NCI-H2029 (cell line): ENCODE measurements at regions not wholly inside any gene's neighbourhood (a gene's known extent, or its start where the extent isn't known, plus 50 kb on each side); places are given as distances from the start of the nearest gene placed in this dataset.
"Not testable (repeated sequence)": the region's sequence is repeated elsewhere in the genome, so short reads cannot be mapped to it uniquely, and the experiment has no call there.

Experiments
- DNase-seq: peaks from one replicate; lab custom pipeline; 2025; lab: John Stamatoyannopoulos, UW

DNA sequence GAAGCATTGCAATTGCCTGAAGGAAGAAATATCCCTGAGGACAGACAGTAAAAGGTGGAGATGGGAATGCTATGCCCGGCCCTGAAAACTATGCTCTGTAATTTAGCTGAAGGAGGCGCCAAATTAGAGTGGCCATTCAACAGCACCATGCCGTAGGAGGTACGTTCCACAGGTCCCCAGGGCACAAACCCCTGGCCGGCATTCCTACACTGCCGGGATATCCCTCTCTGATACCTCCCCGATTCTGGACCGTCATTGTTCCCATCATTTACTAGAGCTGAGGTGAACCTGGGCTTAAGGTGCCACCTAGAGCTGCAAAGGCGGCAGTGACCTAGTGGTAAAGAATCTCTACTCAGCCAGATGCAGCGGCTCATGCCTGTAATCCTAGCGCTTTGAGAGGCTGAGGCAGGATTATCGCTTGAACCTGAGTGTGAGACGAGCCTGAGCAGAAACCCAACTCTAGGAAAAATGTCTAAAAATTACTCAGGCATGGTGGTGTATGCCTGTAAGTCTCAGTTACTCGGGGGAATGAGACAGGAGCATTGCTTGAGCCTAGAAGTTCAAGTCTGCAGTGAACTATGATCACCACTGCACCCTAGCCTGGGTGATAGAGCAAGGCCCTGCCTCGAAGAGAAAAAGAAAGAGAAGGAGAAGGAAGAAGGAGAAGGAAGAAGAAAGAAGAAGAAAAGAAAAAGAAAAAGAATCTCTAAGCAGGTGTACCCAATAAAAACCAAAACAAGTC is 53.0 kb upstream of the TNKS2 start:
- no peak for DNase-seq

DNA sequence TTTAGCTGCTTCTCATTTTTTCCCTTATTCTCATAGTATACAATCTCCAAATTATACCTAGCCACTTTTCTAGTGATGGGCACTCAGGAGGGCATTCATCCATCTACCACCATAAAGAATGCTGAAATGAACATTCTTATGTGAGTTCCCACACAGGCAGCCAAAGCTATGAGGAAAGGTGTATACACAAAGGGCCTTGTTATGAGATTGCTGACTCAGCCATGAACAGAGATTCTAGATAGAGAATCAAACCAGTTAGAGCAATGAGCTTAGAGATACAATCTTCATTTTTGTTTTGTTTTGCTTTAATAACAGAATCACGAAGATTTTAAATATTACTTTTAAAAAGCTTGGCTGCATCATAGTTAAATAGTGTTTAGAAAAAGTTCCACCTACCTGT is 54.8 kb upstream of the TNKS2 start:
- DNase-seq: no peak

GRCh38 chr10:91742229-91742628 is 56.0 kb upstream of the TNKS2 start:
- no peak for DNase-seq

DNA sequence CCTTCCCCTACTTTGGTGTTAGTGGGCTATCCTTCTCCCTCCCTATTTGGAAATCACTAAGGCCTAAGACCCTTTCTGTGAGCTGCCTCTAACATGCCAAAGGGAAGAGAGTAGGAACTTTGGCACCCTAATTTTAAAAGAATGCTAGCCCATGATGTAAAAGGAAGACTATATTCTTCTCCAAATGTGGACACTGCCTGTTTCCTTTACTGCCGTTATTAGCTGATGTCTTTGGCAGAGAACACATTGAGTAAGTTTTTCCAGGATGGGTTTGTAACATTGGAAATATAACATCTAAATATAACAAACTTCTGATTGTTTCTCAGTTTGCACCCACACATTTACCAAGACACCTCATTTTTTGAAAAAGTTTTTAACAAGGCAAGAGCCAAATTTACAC is 56.9 kb upstream of the TNKS2 start:
- no peak for DNase-seq

DNA sequence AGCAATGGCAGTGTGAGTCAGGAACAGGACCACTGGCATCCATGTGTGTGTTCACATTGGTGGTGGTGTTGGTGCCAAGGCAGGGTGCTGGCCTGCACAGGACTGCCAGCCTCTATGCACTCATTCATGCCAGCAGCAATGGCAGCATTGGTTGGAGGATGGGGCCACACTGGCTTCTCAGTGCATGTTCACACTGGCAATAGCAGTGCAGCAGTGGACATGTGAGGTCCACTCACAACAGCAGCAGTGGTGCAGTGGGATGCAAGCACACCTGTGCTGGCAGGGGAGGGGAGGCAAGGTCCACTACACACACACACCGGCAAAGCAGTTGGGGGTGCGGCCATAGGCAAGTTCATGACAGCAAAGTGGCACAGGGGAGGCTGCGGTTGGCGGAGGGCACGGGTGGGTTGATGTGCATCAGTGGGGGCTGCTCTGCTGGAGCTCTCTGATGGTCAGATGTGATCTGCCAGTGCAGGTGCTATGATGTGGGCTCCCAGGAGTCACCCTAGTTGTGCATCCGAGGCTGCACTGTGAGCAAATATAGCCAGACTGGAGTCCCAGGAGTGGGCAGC is 57.8 kb upstream of the TNKS2 start:
- DNase-seq: no peak

DNA sequence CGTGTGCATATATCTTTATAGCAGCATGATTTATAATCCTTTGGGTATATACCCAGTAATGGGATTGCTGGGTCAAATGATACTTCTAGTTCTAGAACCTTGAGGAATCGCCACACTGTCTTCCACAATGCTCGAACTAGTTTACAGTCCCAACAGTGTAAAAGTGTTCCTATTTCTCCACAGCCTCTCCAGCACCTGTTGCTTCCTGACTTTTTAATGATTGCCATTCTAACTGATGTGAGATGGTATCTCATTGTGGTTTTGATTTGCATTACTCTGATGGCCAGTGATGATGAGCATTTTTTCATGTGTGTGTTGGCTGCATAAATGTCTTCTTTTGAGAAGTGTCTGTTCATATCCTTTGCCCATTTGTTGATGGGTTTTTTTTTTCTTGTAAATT is 66.0 kb upstream of the TNKS2 start:
- not testable (repeated sequence) for DNase-seq

DNA sequence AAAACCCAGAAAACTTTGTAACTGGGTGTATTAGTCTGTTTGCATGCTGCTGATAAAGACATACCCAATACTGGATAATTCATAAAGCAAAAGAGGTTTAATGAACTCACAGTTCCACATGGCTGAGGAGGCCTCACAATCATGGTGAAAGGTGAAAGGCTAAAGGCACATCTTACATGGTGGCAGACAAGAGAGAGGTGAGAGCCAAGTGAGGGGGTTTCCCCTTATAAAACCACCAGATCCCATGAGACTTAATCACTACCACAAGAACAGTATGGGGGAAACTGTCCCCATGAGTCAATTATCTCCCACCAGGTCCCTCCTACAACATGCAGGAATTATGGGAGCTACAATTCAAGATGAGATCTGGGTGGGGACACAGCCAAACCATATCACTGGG is 68.9 kb upstream of the TNKS2 start:
- DNase-seq: not testable (repeated sequence)

GRCh38 chr10:91726355-91726754 is 71.9 kb upstream of the TNKS2 start:
- DNase-seq: no peak

- no peak for DNase-seq
Observed at GRCh38 chr10:91724933-91725332, 73.3 kb upstream of the TNKS2 start.

GRCh38 chr10:91713461-91714072 is 80.7 kb upstream of the PPP1R3C start:
- no peak for DNase-seq

DNA sequence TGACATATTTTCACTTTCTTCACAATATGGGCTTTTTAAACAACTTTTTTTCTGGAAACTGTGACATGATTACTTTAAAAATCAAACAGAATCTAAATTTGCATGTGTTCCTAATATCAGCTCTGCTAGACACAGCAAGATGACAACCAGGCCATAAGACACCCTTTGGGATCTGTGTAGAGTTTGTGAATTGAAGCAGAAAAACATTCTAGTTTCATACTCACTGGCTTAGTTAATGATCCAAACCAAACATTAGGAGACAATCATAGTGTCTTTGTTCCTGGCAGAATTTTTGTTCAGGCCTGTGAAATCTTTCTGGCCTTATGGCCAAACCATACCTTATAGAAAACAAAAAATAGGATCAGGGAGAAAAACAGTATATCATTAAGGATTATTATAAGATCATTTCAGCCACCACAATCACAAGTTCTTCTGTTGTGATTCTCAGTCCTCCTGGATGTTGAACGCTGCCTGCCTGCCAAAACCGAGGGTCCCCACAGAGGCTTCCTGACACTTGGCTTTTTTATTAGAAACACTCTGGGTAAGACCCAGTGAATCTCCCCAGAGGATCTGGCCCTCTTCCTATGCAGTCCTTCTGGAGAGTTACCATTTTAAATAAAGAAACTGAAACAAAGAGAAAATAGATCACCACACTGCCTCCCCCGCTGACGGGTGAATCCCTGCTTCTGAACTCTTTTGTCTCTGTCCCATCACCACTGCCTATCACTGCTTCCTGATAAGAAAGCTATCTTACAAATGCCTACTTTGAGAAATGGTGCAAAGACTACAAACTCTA is 79.2 kb upstream of the PPP1R3C start:
- DNase-seq: no peak

DNA sequence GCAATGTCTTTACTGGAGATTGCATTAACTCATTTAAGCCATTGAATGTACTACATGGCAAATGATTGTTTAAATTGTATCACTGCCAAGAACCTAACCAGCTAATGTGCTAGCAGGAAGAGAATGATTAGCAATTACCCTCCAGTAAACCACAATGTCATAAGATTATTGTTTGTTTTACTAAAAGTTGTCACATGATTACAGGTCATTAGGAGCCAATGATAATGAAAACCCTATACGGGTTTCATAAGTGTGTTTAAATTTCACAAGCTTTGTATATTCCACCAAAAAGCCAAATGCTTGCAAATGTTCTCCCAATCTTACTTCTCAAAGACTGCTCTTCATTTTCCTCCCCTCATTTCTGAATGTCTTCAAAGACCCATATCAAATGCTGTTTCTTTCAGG is 76.5 kb upstream of the PPP1R3C start:
- peak; percentile 61 for DNase-seq

- DNase-seq: no peak
Observed at GRCh38 chr10:91708174-91708861, 75.4 kb upstream of the PPP1R3C start.

DNA sequence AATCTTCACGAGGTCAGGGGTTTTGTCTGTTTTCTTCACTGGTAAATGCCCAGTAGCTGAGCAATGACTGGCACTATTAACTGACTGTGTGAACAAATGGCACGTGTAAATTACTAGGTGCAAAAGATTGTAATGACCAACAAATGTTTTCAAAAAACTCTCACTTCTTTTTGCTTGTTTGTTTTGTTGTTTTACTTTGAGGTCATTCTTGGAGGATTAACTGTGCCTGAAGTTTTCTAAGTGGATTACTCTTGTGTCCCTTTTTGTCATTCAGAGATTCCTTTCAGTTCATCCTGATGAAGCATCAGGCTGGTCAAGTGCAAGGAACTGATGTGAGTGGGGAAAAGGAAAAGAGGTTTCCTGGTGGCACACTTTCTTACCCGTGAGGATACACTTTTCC is 74.4 kb upstream of the PPP1R3C start:
- DNase-seq: no peak

GRCh38 chr10:91705948-91706670 is 73.2 kb upstream of the PPP1R3C start:
- no peak for DNase-seq

GRCh38 chr10:91702620-91703019 is 69.7 kb upstream of the PPP1R3C start:
- no peak for DNase-seq

GRCh38 chr10:91700788-91701444 is 68.0 kb upstream of the PPP1R3C start:
- no peak for DNase-seq

DNA sequence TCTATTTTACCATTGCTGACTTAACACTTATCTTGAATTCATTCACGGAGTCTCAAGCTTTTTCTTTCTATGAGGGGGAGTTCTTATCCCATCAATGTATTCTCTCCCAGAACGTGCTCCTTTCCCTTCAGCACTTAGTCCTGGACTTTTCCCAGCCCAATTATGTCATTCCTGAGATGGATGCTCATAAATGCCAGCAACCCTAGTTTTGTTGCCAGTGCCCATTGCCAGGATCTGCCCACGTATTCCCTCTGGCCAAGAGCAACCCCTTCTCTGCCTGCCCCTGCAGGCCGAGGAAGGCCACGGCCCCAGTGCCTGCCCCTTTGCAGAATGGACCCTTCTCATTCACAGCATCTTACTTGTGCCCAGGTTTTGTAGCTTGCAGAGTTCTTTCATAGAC is 67.4 kb upstream of the PPP1R3C start:
- no peak for DNase-seq

DNA sequence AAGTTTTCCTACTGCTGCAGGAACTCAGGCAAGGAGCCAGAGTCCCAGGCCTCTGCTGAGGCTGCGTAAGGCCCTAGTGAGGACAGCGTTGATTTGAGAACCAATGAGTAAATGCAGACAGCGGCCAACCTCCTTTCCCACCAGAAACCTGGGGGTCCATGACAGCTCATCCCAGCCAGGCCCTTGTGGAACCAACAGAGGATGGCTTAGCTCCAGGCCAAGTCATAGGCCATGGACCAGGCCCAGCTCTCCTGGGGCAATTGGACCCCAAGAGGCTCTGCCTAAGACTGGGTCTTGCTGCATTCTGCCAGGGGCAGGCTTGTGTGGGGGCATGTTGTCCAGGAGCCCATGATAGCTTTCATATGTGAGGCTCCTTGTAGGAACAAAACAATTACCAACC is 65.4 kb upstream of the PPP1R3C start:
- no peak for DNase-seq

DNA sequence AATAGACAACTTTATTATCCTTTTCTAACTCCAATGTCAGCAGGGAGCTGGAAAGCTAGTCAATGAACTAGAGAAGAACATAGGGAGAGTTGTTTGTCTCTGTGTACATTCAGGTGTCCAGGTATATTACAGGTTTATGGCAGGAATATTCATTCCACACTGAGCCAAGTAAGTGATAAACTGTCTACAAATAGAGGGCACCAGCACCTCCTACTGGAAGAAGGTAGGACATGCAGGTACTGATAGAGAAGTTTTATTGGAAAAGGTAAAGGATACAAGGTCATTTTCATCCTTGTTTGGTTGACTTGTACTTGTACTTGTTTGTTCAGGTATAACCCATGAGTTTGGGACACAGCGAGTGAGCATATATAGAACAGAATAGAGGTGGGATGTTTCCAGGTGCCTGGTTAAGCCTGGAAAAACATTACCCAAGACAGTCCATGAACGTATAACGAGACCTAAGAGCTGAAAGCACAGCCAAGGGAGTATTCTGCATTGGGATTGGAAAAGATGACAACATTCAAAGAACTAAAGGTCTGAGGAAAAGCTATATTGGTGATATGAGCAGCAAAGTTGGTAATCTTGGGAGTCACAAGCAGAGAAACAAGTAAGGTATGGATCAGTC is 61.4 kb upstream of the PPP1R3C start:
- no peak for DNase-seq

DNA sequence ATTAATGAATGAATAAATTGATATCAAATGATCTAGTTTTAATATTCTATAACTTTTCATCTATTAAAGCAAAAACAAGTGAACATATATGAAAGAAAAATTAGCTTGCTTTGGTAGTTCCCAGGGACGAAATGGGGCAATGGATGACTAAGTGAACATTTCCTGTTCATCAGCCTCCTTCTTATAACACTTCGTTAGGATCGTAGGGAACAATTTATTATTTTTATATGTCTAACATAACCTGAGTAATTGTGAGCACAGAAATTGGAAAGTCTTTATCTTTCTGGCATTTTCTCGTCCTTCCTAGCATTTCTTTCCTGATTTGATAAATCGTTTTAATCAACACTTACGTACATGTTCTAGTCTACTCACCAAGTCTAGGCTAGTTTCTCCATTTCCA is 59.1 kb upstream of the PPP1R3C start:
- DNase-seq: no peak
